BJ (cell line): ENCODE measurements at regions not wholly inside any gene's neighbourhood (a gene's known extent, or its start where the extent isn't known, plus 50 kb on each side); places are given as distances from the start of the nearest gene placed in this dataset.

Source experiments
- CTCF ChIA-PET: fragments of 350-600 bp; formaldehyde crosslinking; extraction: SDS; loops from one replicate; lab custom pipeline; 2021; ENCODE audit warnings: antibody characterized with exemption, inconsistent platforms; lab: Yijun Ruan, JAX
- POLR2A ChIA-PET: fragments of 300-600 bp; sonication (Branson Sonifier 250); formaldehyde crosslinking; extraction: SDS; loops from one replicate; lab custom pipeline; 2021; ENCODE audit warnings: antibody characterized with exemption; lab: Charles Lee
- DNase-seq: peaks from one replicate; pipeline ENCODE4 v3.0.0-alpha.2; 2011; ENCODE audit warnings: low read depth
- H3K27me3 ChIP-seq: 2 replicates; pipeline ENCODE4 v1.6.0; 2011; ENCODE audit warnings: low read length; ENCODE audit not compliant: control insufficient read depth, insufficient read depth
- H3K36me3 ChIP-seq: 2 replicates; pipeline ENCODE4 v1.5.1; 2011; ENCODE audit warnings: low read length; ENCODE audit not compliant: control insufficient read depth, insufficient read depth
- H3K4me3 ChIP-seq: 2 replicates; pipeline ENCODE4 v1.5.1; 2011; ENCODE audit warnings: low read depth, mild to moderate bottlenecking, control low read depth, low read length
- CTCF ChIP-seq: IDR thresholded peaks from 2 replicates; pipeline ENCODE4 v1.5.1; 2011; ENCODE audit warnings: low read depth, mild to moderate bottlenecking, control low read depth, inconsistent platforms, low read length, moderate library complexity; ENCODE audit not compliant: insufficient read depth

GRCh38 chr3:159855599-159856346 lies 132.9 kb upstream of the IL12A start:
- POLR2A ChIA-PET: no interaction called here
- Histone ChIP-seq H3K27me3 (no peaks in the 10 kb centered on the region), H3K36me3 (no peaks in the 10 kb centered on the region), H3K4me3 (no peak overlapping the region)
- CTCF ChIA-PET: interaction anchor here (1.7 to 5.6 kb wide), 2 partner anchors 21 to 27 kb away, joined by 5 to 32 read pairs; no protein-coding TSS in a partner anchor
- no peak for DNase-seq
- TF ChIP-seq CTCF: no peak

GRCh38 chr3:159856590-159857104 lies 132.0 kb upstream of the IL12A start:
- CTCF ChIA-PET: interaction anchor here (1.7 to 5.6 kb wide), 2 partner anchors 22 to 27 kb away, joined by 5 to 32 read pairs; no protein-coding TSS in a partner anchor
- POLR2A ChIA-PET: no interaction called here

GRCh38 chr3:159857840-159858239 lies 130.8 kb upstream of the IL12A start:
- Histone ChIP-seq H3K4me3 (no peak overlapping the region), H3K27me3 (no peaks in the 10 kb centered on the region), H3K36me3 (no peaks in the 10 kb centered on the region)
- no peak for TF ChIP-seq CTCF
- POLR2A ChIA-PET: interaction anchor here (0.7 kb wide), 1 partner anchor 90 kb away, joined by 3 read pairs; no protein-coding TSS in a partner anchor
- CTCF ChIA-PET: interaction anchor here (1.0 kb wide), 1 partner anchor 15 kb away, joined by 3 read pairs; no protein-coding TSS in a partner anchor
- DNase-seq: no peak

More at GRCh38 chr3:159856590-159857104, 132.0 kb upstream of the IL12A start:
- H3K36me3 ChIP-seq: no peaks in the 10 kb centered on the region
- TF ChIP-seq CTCF: no peak
- H3K4me3 ChIP-seq: no peak overlapping the region
- no peaks in the 10 kb centered on the region for H3K27me3 ChIP-seq
- no peak for DNase-seq

- POLR2A ChIA-PET: interaction anchor here (0.6 kb wide), 1 partner anchor 88 kb away, joined by 7 read pairs; no protein-coding TSS in a partner anchor
- Histone ChIP-seq H3K36me3 (no peaks in the 10 kb centered on the region), H3K4me3 (no peak overlapping the region), H3K27me3 (no peaks in the 10 kb centered on the region)
- TF ChIP-seq CTCF: no peak
- CTCF ChIA-PET: interaction anchor here (1.0 to 1.6 kb wide), 3 partner anchors 14 to 130 kb away, joined by 3 to 4 read pairs (median 3); partner anchors contain the start of gene IL12A
- DNase-seq: no peak
Observed at GRCh38 chr3:159858650-159859049, 130.0 kb upstream of the IL12A start.

GRCh38 chr3:159859424-159859823 lies 129.2 kb upstream of the IL12A start:
- ChIA-PET POLR2A (no interaction called here), CTCF (interaction anchor here (1.5 to 1.6 kb wide), 2 partner anchors 24 to 129 kb away, joined by 3 to 4 read pairs; partner anchors contain the start of gene IL12A)
- Histone ChIP-seq H3K36me3 (no peaks in the 10 kb centered on the region), H3K4me3 (no peak overlapping the region), H3K27me3 (no peaks in the 10 kb centered on the region)
- DNase-seq: no peak
- no peak for TF ChIP-seq CTCF
